ENCODE measurements at regions not wholly inside any gene's neighbourhood (a gene's known extent, or its start where the extent isn't known, plus 50 kb on each side); places are given as distances from the start of the nearest gene placed in this dataset.

DNA sequence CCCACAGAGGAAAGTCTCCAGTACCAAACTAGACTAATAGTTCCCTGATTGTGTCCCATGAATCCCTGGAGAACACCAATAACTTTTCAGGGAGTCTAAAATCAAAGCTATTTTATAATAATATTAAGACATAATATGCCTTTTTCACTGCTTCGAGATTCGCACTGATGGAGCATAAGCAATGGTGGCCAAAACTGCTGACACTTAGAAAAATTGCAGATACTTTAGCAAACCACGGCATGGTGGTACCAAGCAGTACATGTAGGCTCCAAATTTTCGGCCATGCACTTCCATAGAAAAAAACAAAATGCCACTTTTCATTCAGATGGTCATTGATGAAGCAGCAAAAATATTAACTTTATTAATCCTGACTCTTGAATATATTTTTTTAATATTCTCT is 100.3 kb upstream of the PCSK1 start:
- TF ChIP-seq, protein P1, sequence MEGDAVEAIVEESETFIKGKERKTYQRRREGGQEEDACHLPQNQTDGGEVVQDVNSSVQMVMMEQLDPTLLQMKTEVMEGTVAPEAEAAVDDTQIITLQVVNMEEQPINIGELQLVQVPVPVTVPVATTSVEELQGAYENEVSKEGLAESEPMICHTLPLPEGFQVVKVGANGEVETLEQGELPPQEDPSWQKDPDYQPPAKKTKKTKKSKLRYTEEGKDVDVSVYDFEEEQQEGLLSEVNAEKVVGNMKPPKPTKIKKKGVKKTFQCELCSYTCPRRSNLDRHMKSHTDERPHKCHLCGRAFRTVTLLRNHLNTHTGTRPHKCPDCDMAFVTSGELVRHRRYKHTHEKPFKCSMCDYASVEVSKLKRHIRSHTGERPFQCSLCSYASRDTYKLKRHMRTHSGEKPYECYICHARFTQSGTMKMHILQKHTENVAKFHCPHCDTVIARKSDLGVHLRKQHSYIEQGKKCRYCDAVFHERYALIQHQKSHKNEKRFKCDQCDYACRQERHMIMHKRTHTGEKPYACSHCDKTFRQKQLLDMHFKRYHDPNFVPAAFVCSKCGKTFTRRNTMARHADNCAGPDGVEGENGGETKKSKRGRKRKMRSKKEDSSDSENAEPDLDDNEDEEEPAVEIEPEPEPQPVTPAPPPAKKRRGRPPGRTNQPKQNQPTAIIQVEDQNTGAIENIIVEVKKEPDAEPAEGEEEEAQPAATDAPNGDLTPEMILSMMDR (IDR thresholded peaks at IDR 0.05), result no peak
- TF ChIP-seq POLR2AphosphoS5 (IDR thresholded peaks at IDR 0.05), result no peak
- TF ChIP-seq EP300 (IDR thresholded peaks at IDR 0.05), result no peak
- TF ChIP-seq POLR2A (IDR thresholded peaks at IDR 0.05), result no peak
